COLO668 (cell line): ENCODE measurements at regions not wholly inside any gene's neighbourhood (a gene's known extent, or its start where the extent isn't known, plus 50 kb on each side); places are given as distances from the start of the nearest gene placed in this dataset.

ENCODE experiments used
- DNase-seq: peaks from one replicate; lab custom pipeline; 2025; ENCODE audit not compliant: unreplicated experiment; lab: John Stamatoyannopoulos, UW

GRCh38 chr14:26987744-26988363, 390.0 kb upstream of the NOVA1 start:
- no peak for DNase-seq

GRCh38 chr14:26990946-26991345, 393.1 kb upstream of the NOVA1 start:
- DNase-seq = no peak

- DNase-seq = no peak
Measured at GRCh38 chr14:26992403-26993115, 394.7 kb upstream of the NOVA1 start.

GRCh38 chr14:26993556-26993955, 395.7 kb upstream of the NOVA1 start:
- no peak for DNase-seq

- no peak for DNase-seq
Measured at GRCh38 chr14:26995301-26995700, 397.5 kb upstream of the NOVA1 start.

GRCh38 chr14:26996246-26996645, 398.4 kb upstream of the NOVA1 start:
- DNase-seq = no peak

- no peak for DNase-seq
Measured at GRCh38 chr14:27002179-27002578, 404.3 kb upstream of the NOVA1 start.

GRCh38 chr14:27006570-27006969, 408.7 kb upstream of the NOVA1 start:
- DNase-seq = no peak

GRCh38 chr14:27008187-27008586, 410.4 kb upstream of the NOVA1 start:
- no peak for DNase-seq

GRCh38 chr14:27012641-27013040, 414.8 kb upstream of the NOVA1 start:
- DNase-seq = no peak

- DNase-seq = no peak
Measured at GRCh38 chr14:27013678-27014077, 415.8 kb upstream of the NOVA1 start.

GRCh38 chr14:27015065-27015464, 417.2 kb upstream of the NOVA1 start:
- no peak for DNase-seq

GRCh38 chr14:27025648-27026047, 427.8 kb upstream of the NOVA1 start:
- no peak for DNase-seq

GRCh38 chr14:27026097-27026496, 428.3 kb upstream of the NOVA1 start:
- no peak for DNase-seq

GRCh38 chr14:27040552-27040951, 442.7 kb upstream of the NOVA1 start:
- DNase-seq = no peak

GRCh38 chr14:27049701-27050100, 451.9 kb upstream of the NOVA1 start:
- DNase-seq = no peak

- DNase-seq = no peak
Measured at GRCh38 chr14:27050208-27050607, 452.4 kb upstream of the NOVA1 start.

- no peak for DNase-seq
Measured at GRCh38 chr14:27056586-27056985, 458.8 kb upstream of the NOVA1 start.

- DNase-seq = no peak
Measured at GRCh38 chr14:27061299-27061698, 463.5 kb upstream of the NOVA1 start.

- DNase-seq = no peak
Measured at GRCh38 chr14:27063959-27064358, 466.1 kb upstream of the NOVA1 start.

GRCh38 chr14:27065886-27066285, 468.1 kb upstream of the NOVA1 start:
- no peak for DNase-seq

GRCh38 chr14:27067961-27068360, 470.1 kb upstream of the NOVA1 start:
- DNase-seq = no peak

GRCh38 chr14:27072589-27072988, 474.8 kb upstream of the NOVA1 start:
- DNase-seq = no peak
